ENCODE measurements at regions not wholly inside any gene's neighbourhood (a gene's known extent, or its start where the extent isn't known, plus 50 kb on each side); places are given as distances from the start of the nearest gene placed in this dataset.

DNA sequence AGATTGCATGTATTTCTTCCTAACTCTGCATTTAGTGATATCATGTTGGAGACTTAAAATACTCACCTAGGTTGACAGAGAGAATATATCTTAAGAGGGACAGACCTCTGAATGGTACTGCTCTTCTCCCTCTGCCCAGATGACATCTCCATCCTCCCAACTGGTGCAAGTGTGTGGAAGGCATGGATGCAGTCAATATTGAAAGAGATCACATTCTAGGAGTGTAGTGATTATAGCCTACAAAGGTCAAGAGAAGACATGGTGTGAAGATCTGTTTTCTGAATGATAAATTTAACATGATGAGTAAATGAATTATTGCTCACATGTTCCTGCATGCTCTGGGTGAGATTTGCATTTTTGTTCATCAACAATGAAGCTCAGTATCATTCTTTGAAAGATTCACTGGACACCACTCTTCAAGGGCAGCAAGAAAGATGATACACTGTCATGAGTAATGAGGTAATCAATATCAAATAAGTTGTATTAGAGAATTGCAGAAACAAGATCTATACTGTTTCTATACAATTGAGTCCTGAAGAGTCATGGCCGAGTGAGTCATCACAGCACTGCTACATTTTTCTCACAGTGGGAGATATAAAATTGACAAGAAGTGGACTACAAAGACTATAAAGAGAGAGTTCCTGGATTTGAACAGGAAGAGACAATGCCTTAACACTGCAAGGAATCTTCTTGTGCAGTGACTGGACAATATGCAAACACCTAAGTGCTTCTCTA, 183.3 kb upstream of the KRR1 start:
- TF ChIP-seq, protein P1, sequence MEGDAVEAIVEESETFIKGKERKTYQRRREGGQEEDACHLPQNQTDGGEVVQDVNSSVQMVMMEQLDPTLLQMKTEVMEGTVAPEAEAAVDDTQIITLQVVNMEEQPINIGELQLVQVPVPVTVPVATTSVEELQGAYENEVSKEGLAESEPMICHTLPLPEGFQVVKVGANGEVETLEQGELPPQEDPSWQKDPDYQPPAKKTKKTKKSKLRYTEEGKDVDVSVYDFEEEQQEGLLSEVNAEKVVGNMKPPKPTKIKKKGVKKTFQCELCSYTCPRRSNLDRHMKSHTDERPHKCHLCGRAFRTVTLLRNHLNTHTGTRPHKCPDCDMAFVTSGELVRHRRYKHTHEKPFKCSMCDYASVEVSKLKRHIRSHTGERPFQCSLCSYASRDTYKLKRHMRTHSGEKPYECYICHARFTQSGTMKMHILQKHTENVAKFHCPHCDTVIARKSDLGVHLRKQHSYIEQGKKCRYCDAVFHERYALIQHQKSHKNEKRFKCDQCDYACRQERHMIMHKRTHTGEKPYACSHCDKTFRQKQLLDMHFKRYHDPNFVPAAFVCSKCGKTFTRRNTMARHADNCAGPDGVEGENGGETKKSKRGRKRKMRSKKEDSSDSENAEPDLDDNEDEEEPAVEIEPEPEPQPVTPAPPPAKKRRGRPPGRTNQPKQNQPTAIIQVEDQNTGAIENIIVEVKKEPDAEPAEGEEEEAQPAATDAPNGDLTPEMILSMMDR (conservative IDR thresholded peaks at IDR 0.05 in 1 of 2, IDR thresholded peaks at IDR 0.05 in 1 of 2; ENCODE audit: low read depth in 1 of 2, low read length in 2 of 2) = no peak
- no peak for TF ChIP-seq EZH2 (IDR thresholded peaks at IDR 0.05; ENCODE audit: low read length, missing control alignments)
